ENCODE measurements at regions not wholly inside any gene's neighbourhood (a gene's known extent, or its start where the extent isn't known, plus 50 kb on each side); places are given as distances from the start of the nearest gene placed in this dataset.

- 90% methylated on average over 4 of the region's 4 CpGs; no CpG with 5 or more reads in 1 of the 2 experiments for WGBS, 2 experiments (ENCODE audit: extremely low coverage in 1 of 2, insufficient coverage in 1 of 2, insufficient read length in 1 of 2, insufficient replicate concordance in 2 of 2, low coverage in 1 of 2, low lambda C conversion rate in 2 of 2, missing lambda C conversion rate in 1 of 2)
- Histone ChIP-seq H2AFZ (ENCODE audit: low read length) (no peak overlapping the region), H3K79me1 (ENCODE audit: low read depth, low read length) (no peaks in the 10 kb centered on the region), H3K27ac (ENCODE audit: low read depth, low read length) (no peak overlapping the region), H3K23me2 (ENCODE audit: low read depth, low read length) (no peaks in the 10 kb centered on the region; the same call in 1 of the 2 replicates), H3K18ac (ENCODE audit: extremely low read depth, low read length) (no peak overlapping the region), H2BK5ac (ENCODE audit: low read depth, low read length) (no peak overlapping the region), H2BK12ac (ENCODE audit: low read depth, low read length) (no peak overlapping the region), H3K4ac (replicated peaks; ENCODE audit: insufficient read length, low read depth, low read length) (no peak overlapping the region), H2BK15ac (ENCODE audit: low read length) (no peak overlapping the region), H3K4me1 (replicated peaks in 1 of 4; ENCODE audit: control insufficient read depth in 3 of 4, insufficient read depth in 4 of 4, low read length in 3 of 4) (no peaks in the 10 kb centered on the region), H3K4me2 (ENCODE audit: insufficient read depth in 1 of 2, low read depth in 2 of 2, low read length in 2 of 2) (no peak overlapping the region), H3K14ac (ENCODE audit: insufficient read length) (no peak overlapping the region), H4K20me1 (replicated peaks in 1 of 2; ENCODE audit: control insufficient read depth in 1 of 2, insufficient read depth in 2 of 2, low read length in 2 of 2) (no peaks in the 10 kb centered on the region), H4K5ac (ENCODE audit: insufficient read length, low read depth, low read length) (no peak overlapping the region), H3K27me3 (replicated peaks in 1 of 4; ENCODE audit: control insufficient read depth in 3 of 4, extremely low read depth in 1 of 4, insufficient read depth in 3 of 4, low read length in 3 of 4) (no peaks in the 10 kb centered on the region), H3K9me3 (ENCODE audit: insufficient read depth in 2 of 2, low read depth in 1 of 2, low read length in 1 of 2) (no peaks in the 10 kb centered on the region), H3K23ac (ENCODE audit: insufficient read length) (no peak overlapping the region), H2BK120ac (replicated peaks; ENCODE audit: low read depth, low read length) (no peak overlapping the region), H3K36me3 (ENCODE audit: control insufficient read depth in 2 of 4, insufficient read depth in 4 of 4, low read length in 3 of 4) (no peaks in the 10 kb centered on the region), H2AK5ac (ENCODE audit: low read depth, low read length) (no peak overlapping the region), H3K56ac (replicated peaks; ENCODE audit: insufficient read length, low read depth, low read length) (no peak overlapping the region), H3K9ac (replicated peaks in 1 of 4; ENCODE audit: extremely low read depth in 1 of 4, low read depth in 3 of 4, low read length in 3 of 4) (no peak overlapping the region), H2BK20ac (ENCODE audit: low read length) (no peak overlapping the region), H3K4me3 (ENCODE audit: extremely low read depth in 1 of 4, insufficient read depth in 2 of 4, low read depth in 3 of 4, low read length in 4 of 4) (no peak overlapping the region), H4K8ac (ENCODE audit: extremely low read depth, insufficient read depth, low read length) (no peak overlapping the region), H4K91ac (replicated peaks; ENCODE audit: insufficient read length, low read length) (no peak overlapping the region), H3K79me2 (ENCODE audit: control insufficient read depth in 1 of 2, insufficient read depth in 2 of 2, low read length in 2 of 2) (no peaks in the 10 kb centered on the region)
- no peak for TF ChIP-seq GABPA (IDR thresholded peaks at IDR 0.05; ENCODE audit: borderline replicate concordance, insufficient read depth, low read length)
- TF ChIP-seq SP1 (IDR thresholded peaks at IDR 0.05; ENCODE audit: low read depth, low read length): no peak
- no peak for TF ChIP-seq SUZ12 (IDR thresholded peaks at IDR 0.05; ENCODE audit: low read length)
- TF ChIP-seq SP4 (IDR thresholded peaks at IDR 0.05; ENCODE audit: low read length): no peak
- TF ChIP-seq HDAC6 (IDR thresholded peaks at IDR 0.05; ENCODE audit: low read depth, low read length): no peak
- no peak for TF ChIP-seq POLR2AphosphoS5 (IDR thresholded peaks at IDR 0.05; ENCODE audit: low read depth, low read length)
- no peak for TF ChIP-seq CHD2 (IDR thresholded peaks at IDR 0.05; ENCODE audit: low read length)
- TF ChIP-seq SIN3A (conservative IDR thresholded peaks at IDR 0.05 in 1 of 2, IDR thresholded peaks at IDR 0.05 in 1 of 2; ENCODE audit: low read depth in 1 of 2, low read length in 2 of 2): no peak
- DNase-seq (ENCODE audit: low read depth in 1 of 2, low spot score in 2 of 2) (no peak), FAIRE-seq (no peak)
- ChIA-PET POLR2A (ENCODE audit: partially characterized antibody) (no interaction called here), CTCF (ENCODE audit: partially characterized antibody) (interaction anchor here (0.6 kb wide), 1 partner anchor 261 kb away, joined by 3 read pairs; no protein-coding TSS in a partner anchor)
Measured at GRCh38 chr6:19551611-19552010, 285.6 kb upstream of the ID4 start.

Measured in H1 (cell line).